GM12891 (cell line): ENCODE measurements at regions not wholly inside any gene's neighbourhood (a gene's known extent, or its start where the extent isn't known, plus 50 kb on each side); places are given as distances from the start of the nearest gene placed in this dataset.

ENCODE experiments used
- POLR2A ChIP-seq: IDR thresholded peaks from 2 replicates; pipeline ENCODE4 v1.6.1; 2011; ENCODE audit warnings: low read depth, low read length, control low read depth
- POLR2AphosphoS5 ChIP-seq: IDR thresholded peaks from 2 replicates; pipeline ENCODE4 v1.6.1; 2011; ENCODE audit warnings: low read depth, low read length, control low read depth
- TAF1 ChIP-seq: IDR thresholded peaks from 2 replicates; pipeline ENCODE4 v1.6.1; 2011; ENCODE audit warnings: low read depth, low read length, control low read depth

GRCh38 chr2:150124739-150125138 lies 362.7 kb downstream of the RND3 start:
- TF ChIP-seq TAF1, result no peak
- TF ChIP-seq POLR2AphosphoS5, result no peak
- TF ChIP-seq POLR2A, result no peak
